Activated CD4-positive, alpha-beta T cell treated with anti-CD3 and anti-CD28 coated beads, Interleukin-10, Interleukin-2, amounts not matched to agents 100 ng/mL and 50 ng/mL, durations not matched to agents 16 hours and 8 hours (primary cell): ENCODE measurements at regions not wholly inside any gene's neighbourhood (a gene's known extent, or its start where the extent isn't known, plus 50 kb on each side); places are given as distances from the start of the nearest gene placed in this dataset.
A peak's percentile ranks its signal among the peaks of the same experiment; 100 is the strongest.
"Not testable (repeated sequence)": the region's sequence is repeated elsewhere in the genome, so short reads cannot be mapped to it uniquely, and the experiment has no call there.

ENCODE experiments used
- DNase-seq: peaks from one replicate; pipeline ENCODE4 v3.0.0-alpha.2; 2020

DNA sequence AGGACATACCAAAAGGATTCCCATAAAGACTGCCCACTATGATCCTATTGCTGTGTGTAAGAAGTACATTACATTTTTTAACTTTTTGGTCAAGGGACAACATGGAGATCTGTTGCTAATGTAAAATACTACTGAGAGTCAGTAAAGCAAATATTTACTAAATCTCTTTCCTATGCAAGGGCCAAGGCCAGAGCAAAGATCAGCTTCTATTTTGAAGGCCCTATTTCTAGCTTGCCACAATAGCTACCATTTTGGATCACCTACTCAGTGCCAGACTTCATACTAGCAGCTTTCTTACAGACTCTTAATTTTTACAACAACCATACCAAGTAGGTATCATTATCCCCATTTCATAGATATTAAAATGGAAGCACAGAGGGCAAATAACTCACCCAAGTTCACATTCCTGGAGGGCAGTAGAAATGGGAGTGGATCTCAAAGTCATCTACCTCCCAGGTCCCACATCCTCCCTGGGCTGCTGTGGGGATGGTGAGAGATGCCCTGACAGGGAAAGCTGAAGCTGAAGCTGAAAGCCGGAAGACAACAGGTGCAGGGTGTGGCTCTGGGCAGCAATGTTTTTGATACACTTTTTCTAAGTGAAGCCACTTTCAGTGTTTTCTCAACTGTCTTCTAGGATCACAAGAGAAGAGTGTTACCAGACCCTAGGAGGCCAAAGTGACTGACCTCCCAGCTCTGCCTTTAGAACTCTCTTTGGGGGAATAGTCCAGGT, 321.2 kb downstream of the UBE3D start:
- DNase-seq: no peak

DNA sequence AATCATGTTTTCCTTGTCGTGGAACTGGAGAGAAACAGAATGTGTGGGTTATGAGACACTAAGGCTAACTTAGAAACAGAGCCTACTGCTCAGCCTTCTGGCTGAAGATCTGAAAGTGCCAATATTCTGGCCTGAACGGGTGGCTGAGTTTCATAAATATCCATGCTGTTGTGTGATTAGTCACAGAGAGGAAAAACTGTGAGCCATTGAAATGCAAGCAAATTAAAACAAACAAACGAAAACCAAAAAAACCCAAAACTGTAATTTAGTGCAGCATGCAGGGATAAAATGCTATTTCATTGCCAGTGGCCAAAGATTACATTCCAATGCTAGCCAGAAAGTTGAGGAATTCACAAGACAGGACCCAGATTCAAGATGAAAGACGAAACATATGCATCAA, 315.1 kb downstream of the UBE3D start:
- no peak for DNase-seq

DNA sequence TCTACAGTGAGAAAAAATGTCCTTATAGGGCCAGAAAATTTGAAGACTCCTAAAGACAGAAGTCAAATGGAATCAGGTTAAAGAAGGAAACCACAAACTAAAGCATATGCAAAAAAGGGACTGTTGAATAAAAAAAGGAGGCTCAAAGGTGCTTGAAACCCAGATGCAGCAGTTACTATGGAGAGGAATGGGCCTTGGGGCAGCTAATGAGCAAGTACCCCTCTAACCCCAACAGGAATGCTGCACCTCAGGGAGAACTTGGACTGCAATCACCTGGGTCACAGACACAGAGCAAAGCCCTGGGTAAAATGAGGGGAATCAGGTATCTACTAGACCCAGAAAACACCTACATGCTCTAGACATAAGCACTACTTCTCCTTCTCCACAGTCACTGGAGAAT, 313.9 kb downstream of the UBE3D start:
- no peak for DNase-seq

DNA sequence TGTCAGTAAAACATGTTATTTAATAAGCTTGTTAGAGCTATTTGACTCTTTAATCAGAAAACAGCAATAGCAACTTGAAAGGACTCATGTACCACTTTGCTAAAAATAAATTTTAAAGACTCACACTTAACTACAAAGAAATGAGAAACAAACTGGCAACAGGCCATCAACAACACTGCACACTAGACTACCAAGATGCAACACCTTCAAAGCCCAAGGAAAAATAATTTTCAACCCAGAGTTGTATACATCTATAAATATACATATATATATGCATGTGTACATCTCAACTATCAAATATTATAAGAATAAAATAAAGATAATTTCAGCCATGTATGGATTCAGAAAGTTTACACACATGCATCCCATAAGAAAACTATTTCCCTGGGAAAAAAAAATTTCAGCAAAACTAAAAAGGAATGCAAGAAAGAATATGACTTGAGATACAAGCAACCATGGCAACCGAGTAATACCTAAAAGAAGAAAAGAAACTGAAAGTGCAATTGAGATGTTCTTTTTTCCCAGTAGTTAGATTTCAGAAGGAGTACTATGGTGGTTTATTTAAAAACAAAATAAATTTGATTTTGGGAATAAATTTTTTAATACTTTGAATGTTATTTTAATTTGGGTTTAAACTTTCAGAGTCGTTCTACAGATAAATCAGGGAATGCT, 303.8 kb downstream of the UBE3D start:
- DNase-seq: no peak

DNA sequence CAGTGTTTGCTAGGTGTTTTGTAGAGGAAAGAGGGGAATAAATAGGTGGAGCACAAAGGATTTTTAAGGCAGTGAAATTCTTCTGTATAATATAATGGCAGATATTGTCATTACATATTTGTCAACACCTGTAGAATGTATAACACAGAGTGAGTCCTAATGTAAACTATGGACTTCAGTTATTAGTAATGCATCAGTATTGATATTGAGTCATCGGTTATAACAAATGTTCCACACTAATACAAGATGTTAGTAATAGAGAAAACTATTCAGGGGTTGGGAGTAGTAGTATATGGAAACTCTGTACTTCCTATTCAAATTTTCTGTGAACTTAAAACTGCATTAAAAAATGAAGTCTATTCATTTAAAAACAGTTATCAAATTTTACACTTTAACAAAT, 299.2 kb downstream of the UBE3D start:
- no peak for DNase-seq

DNA sequence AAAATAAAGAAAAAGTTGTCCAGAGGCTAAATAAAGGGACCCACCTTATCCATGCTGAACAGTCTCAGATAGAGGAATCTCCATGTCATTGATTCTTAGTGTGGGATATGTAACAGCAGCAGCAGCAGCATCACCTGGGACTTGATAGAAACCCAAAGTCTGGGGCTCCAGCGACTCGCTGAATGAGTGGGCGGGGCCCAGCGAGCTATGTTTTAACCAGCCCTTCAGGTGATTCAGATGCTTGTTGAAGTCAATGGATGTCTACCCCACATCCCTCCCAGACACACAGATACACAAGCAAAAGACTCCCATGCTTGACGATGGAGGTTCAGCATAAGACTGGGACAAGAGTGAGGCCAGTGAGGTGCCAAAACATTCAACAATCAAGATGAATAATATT, 298.6 kb downstream of the UBE3D start:
- no peak for DNase-seq

DNA sequence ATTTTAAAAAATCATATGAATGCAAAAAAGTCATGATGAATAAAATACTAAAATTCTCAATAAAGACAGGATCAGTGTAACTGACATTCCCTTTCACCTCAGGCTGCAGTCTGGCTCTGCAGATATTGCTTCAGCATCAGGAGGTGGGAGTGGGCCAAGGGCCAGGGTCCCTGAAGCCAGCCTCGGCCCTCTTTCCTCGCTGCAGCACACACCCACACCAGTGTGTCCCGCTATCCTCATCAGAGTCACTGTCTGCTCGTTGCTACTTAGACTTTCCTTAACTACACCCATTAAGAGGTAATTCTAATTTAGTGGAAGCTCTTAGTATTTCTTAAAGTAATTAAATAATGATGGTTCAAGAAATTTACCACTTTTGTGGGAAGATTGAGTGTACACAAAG, 298.2 kb downstream of the UBE3D start:
- DNase-seq: no peak

DNA sequence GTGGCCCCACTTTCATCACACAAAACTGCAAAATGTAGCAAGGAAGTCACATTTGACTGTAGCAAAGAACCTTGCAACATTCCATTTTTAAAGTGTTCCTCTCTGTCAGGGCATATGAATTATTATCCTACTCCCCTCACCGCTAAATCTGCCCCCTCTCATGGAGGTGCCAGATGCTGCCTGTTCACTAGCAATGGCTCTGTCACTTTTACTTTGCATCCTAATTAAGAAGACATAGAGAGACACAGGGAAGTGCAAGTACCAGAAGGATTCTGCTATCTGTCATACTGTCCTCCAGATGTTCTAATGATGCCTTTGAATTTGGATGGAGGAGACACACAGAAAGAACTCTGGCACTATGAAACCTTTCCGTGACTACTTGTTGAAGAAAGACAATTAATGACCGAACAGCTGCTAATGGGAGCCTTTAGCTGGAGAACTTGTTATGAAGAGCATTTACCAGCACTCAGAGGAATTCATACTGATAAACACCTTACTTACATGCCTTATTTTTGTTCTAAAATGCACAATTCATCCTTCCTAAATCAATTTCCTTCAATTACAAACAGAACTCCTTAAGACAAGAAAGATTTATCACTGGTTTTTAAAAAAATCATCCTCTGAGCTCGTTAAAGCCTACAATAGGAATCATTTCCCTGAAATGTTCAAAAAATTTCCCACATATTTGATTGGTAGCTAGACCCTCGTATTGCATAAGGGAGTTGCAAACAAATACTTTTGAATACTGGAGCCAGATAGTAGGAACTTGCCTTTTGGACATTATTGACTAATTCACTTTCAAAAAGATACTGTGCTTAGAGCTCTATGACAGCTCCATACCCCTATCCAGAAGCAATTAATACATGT, 292.6 kb downstream of the UBE3D start:
- no peak for DNase-seq

DNA sequence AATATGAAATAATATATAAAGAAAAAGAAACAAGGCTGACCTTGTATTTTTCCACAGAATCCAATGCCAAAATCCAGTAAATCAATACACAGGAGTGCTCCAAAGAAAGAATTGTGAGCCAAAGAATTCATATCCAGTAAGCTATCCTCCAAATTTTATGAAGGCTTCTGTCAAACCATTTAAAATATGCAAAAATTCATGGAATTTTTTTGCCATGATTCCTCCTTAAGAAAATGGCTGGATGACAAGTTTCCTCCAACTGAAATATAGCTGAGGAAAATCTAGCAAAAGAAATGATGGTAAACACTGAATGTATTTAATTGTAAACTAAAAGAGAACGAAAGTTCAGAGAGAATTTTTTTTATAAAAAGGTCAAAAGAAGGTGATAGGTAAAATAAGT, 290.3 kb downstream of the UBE3D start:
- no peak for DNase-seq

DNA sequence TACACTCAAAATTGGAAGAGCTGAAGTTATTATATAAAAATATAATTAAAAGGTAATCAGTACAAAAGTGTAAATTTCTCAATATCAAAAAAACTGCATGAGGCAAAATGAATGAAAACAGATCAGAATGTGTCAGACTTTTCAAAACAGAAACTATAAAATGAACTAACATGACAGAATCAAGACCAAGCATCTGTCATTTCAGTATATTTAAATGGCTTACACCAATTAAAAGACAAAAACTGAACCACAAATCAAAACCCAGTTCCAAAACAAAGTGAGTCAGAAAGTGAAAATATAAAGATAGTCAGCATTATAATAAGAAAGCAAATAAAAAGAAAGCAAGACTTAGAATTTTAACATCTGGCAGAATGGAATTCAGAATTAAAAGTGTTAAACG, 289.7 kb downstream of the UBE3D start:
- DNase-seq: peak; percentile 11

DNA sequence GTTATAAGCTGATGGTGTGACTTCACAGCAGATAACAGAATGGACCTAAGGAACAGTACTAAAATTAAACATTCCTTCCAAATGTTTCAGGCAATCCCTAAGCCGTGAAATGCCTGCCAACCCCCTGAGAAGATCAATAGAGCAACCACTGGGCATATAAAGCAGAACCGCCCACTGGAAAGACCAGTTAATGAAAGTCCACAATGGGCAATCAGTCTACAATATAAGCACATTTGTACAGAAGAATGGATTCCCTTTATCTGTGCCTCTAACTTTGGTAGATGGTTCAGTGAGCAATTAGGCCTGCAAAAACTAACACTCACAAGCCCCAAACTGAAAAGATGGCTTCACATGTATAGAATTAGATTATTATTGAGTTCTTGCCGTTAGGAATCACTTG, 286.6 kb downstream of the UBE3D start:
- DNase-seq: no peak

DNA sequence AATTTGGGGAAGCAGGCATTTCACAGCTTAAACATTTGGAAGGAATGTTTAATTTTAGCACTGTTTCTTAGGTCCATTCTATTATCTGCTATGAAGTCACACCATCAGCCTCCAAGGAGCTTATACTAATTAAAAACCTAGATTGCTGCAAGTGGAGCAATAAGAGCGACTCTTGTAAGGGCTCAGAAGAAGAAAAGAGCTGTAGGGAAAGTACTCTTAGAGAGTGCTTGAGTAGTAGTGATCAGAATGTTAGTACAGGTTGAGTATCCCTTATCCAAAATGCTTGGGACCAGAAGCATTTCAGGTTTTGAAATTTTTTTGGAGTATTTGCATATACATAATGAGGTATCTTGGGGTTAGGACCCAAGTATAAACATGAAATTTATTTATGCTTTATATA, 285.3 kb downstream of the UBE3D start:
- DNase-seq: no peak

DNA sequence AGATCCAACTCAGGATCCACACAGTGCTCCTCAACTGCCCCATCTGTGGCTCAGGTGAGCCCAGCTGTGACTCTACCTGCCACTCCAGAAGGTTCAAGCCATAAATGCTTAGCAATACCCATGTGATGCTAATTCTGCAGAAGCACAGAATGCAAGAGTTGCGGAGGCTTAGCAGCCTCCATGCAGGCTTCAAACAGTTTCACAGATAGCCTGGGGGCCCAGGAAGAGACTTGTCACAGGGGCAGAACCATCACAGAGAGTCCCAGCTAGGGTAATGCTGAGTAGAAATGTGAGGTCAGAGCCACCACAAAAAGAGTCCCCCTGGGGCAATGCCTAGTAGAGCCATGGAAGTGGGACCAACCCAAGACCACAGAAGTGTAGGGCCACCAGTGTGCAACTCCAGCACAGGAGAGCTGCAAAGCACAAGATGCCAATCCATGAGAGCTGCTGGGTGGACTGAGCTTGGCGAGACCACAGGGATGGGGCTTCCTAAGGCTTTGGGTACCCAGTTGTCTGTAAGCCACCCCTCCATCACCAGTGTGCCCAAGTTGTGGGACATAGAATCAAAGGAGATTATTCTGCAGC, 283.9 kb downstream of the UBE3D start:
- DNase-seq: no peak

DNA sequence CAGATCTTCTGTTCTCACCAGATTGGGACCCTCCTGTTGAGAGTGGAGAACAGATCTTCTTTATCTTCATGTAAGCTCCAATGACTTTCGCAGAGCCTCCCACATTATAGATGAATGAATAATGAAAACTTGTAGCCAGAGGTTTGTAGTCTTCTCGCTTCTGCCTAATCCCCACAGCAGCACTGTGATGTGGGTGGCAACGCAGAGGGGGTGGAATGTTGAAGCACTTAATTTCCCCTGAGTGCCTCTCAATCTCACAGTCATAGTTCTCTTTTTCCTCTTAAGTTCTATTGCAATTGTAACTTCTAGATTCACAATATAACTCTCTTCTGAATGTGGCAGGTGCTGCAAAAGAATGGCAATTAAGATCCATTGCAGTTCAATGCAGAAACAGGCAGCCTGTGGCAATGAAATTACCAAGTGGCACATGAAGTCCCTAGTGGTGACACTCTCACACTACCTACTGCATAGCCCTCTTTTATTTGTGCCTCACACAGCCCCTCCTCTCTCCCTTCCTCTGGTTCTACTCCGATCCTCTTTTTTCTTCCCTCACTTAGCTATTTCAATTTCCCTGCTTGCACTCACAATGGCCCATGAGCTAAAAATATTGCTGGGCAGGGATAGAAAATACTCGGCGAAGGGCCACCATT, 281.9 kb downstream of the UBE3D start:
- no peak for DNase-seq

DNA sequence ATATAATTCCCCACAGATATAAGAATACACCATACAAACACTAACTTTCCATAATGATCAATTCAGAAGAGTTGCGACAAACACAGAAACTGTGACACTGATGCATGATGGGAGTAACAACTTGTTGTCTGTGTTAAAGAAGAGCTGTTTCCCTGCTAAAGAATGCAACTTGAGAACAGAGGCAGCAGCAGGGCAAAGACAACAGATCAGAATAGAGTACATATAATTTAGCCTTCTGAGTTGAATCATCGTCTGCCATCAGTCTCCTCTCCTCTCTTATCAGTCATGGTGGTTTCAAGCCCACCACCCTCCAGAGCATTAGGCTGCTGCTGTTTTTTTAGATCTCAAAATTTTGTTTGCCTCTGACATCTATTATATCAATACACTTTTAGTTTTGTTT, 280.4 kb downstream of the UBE3D start:
- no peak for DNase-seq

DNA sequence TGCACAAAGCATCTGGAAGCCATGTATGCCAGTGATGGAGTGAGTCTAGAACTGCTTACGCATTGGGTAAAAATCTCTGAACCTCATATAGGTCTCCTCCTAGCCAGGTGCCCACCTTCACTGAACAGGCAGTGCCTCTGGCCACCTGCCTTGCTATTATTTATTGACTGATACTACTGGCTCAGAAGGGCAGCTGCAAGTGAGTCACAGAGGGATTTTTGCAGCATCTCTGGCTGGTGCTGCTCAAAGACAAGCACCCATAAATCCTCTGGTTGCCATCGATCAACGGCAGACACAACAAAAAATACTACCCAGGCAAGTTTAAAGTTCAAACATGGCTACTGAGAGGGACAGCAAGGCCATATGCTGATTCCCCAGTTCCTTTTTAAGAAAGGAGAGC, 279.4 kb downstream of the UBE3D start:
- DNase-seq: no peak

DNA sequence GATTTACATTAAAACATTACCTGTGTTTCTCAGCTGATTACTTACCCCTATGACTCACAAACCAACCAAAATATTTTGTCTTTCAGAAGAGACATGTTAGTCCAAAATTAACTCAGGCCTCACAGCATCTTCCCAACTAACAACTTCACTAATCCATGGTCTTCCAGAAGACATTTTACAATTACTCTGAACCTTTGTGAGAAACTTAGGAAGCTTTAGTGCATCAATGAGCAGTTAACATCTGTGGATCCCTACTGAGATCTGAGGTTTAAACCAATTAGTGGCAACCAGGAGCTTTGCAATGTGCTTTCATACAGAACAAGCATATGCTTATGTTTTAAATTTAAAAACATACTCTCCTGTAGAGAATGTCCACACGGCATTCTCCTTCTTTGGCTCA, 269.7 kb downstream of the UBE3D start:
- DNase-seq: no peak

DNA sequence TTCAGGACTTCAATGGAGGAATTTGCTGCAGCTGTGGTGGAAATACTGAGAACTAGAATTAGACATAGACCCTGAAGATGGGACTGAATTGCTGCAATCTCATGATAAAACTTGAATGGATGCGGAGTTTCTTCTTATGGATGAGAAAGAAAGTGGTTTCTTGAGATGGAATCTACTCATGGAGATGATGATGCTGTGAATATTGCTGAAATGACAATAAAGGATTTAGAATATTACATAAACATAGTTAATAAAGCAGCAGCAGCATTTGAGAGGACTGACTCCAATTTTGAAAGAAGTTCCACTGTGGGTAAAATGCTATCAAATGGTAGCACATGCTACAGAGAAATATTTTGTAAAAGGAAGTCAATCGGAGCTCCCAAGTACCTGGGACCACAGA, 264.6 kb downstream of the UBE3D start:
- DNase-seq: no peak

DNA sequence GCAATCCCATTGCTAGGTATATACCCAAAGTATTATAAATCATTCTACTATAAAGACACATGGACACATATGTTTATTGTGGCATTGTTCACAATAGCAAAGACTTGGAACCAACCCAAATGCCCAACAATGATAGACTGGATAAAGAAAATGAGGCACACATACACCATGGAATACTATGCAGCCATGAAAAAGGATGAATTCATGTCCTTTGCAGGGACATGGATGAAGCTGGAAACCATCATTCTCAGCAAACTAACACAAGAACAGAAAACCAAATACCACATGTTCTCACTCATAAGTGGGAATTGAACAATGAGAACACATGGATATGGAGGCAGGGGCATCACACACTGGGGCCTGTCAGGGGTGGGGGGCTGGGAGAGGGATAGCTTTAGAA, 249.4 kb downstream of the UBE3D start:
- not testable (repeated sequence) for DNase-seq

DNA sequence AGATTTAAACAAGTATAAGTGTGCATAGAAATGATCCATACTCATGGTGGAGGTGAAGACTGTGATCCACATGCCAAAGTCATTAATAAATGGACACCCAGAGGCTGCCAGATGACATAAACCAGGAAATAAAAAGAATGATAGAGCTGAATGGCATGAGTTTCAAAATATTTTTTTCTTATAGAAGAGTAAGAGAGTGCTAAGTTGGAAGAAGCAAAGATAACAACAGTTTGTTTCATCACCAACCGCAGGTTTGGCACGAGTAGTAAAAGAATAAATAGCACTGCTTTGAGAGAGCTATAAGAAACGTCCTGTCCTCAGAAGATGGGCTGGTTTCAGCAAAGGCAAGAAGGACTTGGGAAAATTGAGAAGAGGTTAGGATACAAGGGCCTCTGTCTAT, 246.9 kb downstream of the UBE3D start:
- no peak for DNase-seq

DNA sequence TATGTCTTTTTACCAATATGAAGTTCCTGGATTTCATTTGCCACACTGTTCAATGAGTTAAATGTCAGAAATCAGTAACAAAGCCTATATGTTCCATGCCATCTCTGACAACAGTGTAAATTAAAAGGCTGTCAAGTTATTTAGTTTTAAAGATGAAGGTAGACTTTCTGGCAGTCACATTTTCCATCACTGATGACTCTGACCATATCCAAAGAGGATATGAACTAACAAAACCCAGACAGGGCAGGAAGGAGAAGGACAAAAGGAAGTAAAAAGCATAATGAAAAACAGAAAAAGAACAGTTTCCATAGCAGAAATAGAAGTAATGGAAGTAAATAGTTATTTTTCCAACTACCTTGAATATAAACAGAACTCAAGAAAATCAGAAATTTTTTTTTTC, 242.3 kb downstream of the UBE3D start:
- DNase-seq: no peak

DNA sequence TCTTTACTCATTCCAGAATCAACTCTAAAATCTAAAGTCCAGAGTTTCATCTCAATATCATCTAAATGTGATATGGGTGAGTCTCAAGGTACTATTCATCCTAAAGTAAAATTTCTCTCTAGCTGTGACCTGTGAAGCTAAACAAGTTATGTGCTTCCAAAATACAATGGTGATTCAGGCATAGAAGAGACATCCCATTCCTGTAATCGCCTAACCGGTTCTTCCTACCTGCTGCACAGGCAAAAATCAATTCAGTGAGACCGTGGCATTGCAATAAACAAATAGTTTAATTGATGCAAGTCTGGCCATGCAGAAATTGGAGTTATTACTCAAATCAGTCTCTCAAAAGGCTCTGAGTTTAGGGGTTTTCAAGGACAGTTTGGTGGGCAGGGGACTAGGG, 232.8 kb downstream of the UBE3D start:
- DNase-seq: no peak

DNA sequence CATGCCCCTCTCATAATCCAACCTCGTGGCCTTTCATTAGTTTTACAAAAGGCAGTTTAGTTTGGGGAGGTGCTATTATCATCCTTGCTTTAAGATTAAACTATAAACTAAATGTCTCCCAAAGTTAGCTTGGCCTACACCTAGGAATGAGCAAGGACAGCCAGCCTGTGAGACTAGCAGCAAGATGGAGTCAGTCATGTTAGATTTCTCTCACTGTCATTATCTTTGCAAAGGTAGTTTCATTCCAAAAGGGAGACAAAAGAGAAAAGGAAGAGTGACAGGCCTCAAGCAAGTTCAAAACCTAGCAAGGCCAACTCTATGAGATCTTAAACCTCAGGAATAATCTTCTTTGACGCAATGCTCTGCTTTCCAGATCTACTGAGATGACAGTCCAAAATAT, 232.2 kb downstream of the UBE3D start:
- no peak for DNase-seq
